MCF 10A (cell line): ENCODE measurements at regions not wholly inside any gene's neighbourhood (a gene's known extent, or its start where the extent isn't known, plus 50 kb on each side); places are given as distances from the start of the nearest gene placed in this dataset.

Experiments used
- BruUV-seq: library from RNA; stranded (reverse); fragments of 400-500 nt; replicated peaks from 2 replicates; lab custom pipeline; 2021; lab: Mats Ljungman, UMichigan
- CTCF ChIA-PET: fragments of 300-600 bp; sonication (Branson Sonifier 250); formaldehyde crosslinking; extraction: SDS; loops from one replicate; lab custom pipeline; 2021; ENCODE audit warnings: antibody characterized with exemption, inconsistent platforms; lab: Yijun Ruan, JAX
- POLR2A ChIA-PET: fragments of 300-600, 350-650 bp; sonication (Branson Sonifier 250); formaldehyde crosslinking; extraction: SDS; loops from one replicate; lab custom pipeline; 2020; ENCODE audit warnings: antibody characterized with exemption, inconsistent platforms; lab: Yijun Ruan, JAX
- DNase-seq: peaks from one replicate; pipeline ENCODE4 v3.0.0-alpha.2; 2018; ENCODE audit not compliant: unreplicated experiment
- H3K27ac Mint-ChIP-seq: one replicate; pipeline ENCODE4 v1.8.0; 2022; ENCODE audit warnings: mild to moderate bottlenecking, low read depth, mixed read lengths; ENCODE audit not compliant: unreplicated experiment
- H3K27me3 Mint-ChIP-seq: one replicate; pipeline ENCODE4 v1.8.0; 2022; ENCODE audit warnings: mixed read lengths; ENCODE audit not compliant: insufficient read depth, unreplicated experiment
- H3K36me3 Mint-ChIP-seq: one replicate; pipeline ENCODE4 v1.8.0; 2022; ENCODE audit warnings: mild to moderate bottlenecking, moderate library complexity, mixed read lengths; ENCODE audit not compliant: insufficient read depth, unreplicated experiment
- H3K4me1 Mint-ChIP-seq: one replicate; pipeline ENCODE4 v1.8.0; 2022; ENCODE audit warnings: mixed read lengths; ENCODE audit not compliant: insufficient read depth, unreplicated experiment
- H3K4me3 Mint-ChIP-seq: one replicate; pipeline ENCODE4 v1.8.0; 2022; ENCODE audit warnings: mild to moderate bottlenecking, moderate library complexity, mixed read lengths; ENCODE audit not compliant: unreplicated experiment
- H3K9me3 Mint-ChIP-seq: one replicate; pipeline ENCODE4 v1.8.0; 2022; ENCODE audit warnings: mixed read lengths; ENCODE audit not compliant: unreplicated experiment
- CTCF ChIP-seq: fragments of 200-600 bp; IDR thresholded peaks from one replicate; pipeline ENCODE4 v1.8.0; 2022; ENCODE audit warnings: antibody characterized with exemption, mild to moderate bottlenecking; ENCODE audit not compliant: unreplicated experiment
- intact Hi-C: fragments of 100-400 bp; cut with micrococcal nuclease; formaldehyde crosslinking; loops from 2 replicates; pipeline ENCODE4 v1.14.1; 2022

GRCh38 chr17:69783865-69784264, 291.2 kb upstream of the KCNJ16 start:
- BruUV-seq: no TSS peak
- ChIA-PET POLR2A (no interaction called here), CTCF (interaction anchor here (0.8 to 1.2 kb wide), 2 partner anchors 12 kb away, joined by 3 read pairs; no protein-coding TSS in a partner anchor)
- no peak for DNase-seq
- TF ChIP-seq CTCF: no peak
- Mint-ChIP-seq H3K27ac (no peak overlapping the region), H3K4me3 (no peak overlapping the region), H3K27me3 (no peaks in the 10 kb centered on the region), H3K4me1 (no peaks in the 10 kb centered on the region), H3K9me3 (peaks cover 19% of the 10 kb centered on the region), H3K36me3 (peaks cover 6% of the 10 kb centered on the region)
- intact Hi-C loops: no loop called here

- DNase-seq: no peak
- Mint-ChIP-seq H3K27ac (no peak overlapping the region), H3K9me3 (no peaks in the 10 kb centered on the region), H3K4me3 (no peak overlapping the region), H3K4me1 (no peaks in the 10 kb centered on the region), H3K36me3 (no peaks in the 10 kb centered on the region), H3K27me3 (no peaks in the 10 kb centered on the region)
- POLR2A ChIA-PET: no interaction called here
- no TSS peak for BruUV-seq
- CTCF ChIA-PET: interaction anchor here (1.0 kb wide), 1 partner anchor 347 kb away, joined by 3 read pairs; no protein-coding TSS in a partner anchor
- TF ChIP-seq CTCF: no peak
- intact Hi-C loops: no loop called here
Observed at GRCh38 chr17:69788957-69789356, 286.1 kb upstream of the KCNJ16 start.

GRCh38 chr17:69796078-69796477, 278.9 kb upstream of the KCNJ16 start:
- BruUV-seq: no TSS peak
- Mint-ChIP-seq H3K27ac (no peak overlapping the region), H3K9me3 (peaks cover 8% of the 10 kb centered on the region), H3K36me3 (no peaks in the 10 kb centered on the region), H3K4me1 (no peaks in the 10 kb centered on the region), H3K27me3 (no peaks in the 10 kb centered on the region), H3K4me3 (no peak overlapping the region)
- TF ChIP-seq CTCF: no peak
- intact Hi-C loops: no loop called here
- DNase-seq: no peak
- CTCF ChIA-PET: interaction anchor here (1.3 kb wide), 1 partner anchor 12 kb away, joined by 3 read pairs; no protein-coding TSS in a partner anchor
- POLR2A ChIA-PET: interaction anchor here (0.8 kb wide), 1 partner anchor 34 kb away, joined by 3 read pairs; no protein-coding TSS in a partner anchor

GRCh38 chr17:69800870-69801269, 274.2 kb upstream of the KCNJ16 start:
- no peak for TF ChIP-seq CTCF
- no peaks in the 10 kb centered on the region for H3K36me3 Mint-ChIP-seq
- no TSS peak for BruUV-seq
- H3K4me3 Mint-ChIP-seq: no peak overlapping the region
- no peaks in the 10 kb centered on the region for H3K4me1 Mint-ChIP-seq
- peaks cover 8% of the 10 kb centered on the region for H3K9me3 Mint-ChIP-seq
- no peaks in the 10 kb centered on the region for H3K27me3 Mint-ChIP-seq
- ChIA-PET POLR2A (no interaction called here), CTCF (interaction anchor here (0.5 kb wide), 1 partner anchor 222 kb away, joined by 3 read pairs; no protein-coding TSS in a partner anchor)
- no peak for DNase-seq
- H3K27ac Mint-ChIP-seq: no peak overlapping the region
- intact Hi-C loops: no loop called here
